ENCODE measurements at regions not wholly inside any gene's neighbourhood (a gene's known extent, or its start where the extent isn't known, plus 50 kb on each side); places are given as distances from the start of the nearest gene placed in this dataset.

GRCh38 chr10:4633776-4634175 is 192.2 kb upstream of the AKR1E2 start:
- TF ChIP-seq, protein P1, sequence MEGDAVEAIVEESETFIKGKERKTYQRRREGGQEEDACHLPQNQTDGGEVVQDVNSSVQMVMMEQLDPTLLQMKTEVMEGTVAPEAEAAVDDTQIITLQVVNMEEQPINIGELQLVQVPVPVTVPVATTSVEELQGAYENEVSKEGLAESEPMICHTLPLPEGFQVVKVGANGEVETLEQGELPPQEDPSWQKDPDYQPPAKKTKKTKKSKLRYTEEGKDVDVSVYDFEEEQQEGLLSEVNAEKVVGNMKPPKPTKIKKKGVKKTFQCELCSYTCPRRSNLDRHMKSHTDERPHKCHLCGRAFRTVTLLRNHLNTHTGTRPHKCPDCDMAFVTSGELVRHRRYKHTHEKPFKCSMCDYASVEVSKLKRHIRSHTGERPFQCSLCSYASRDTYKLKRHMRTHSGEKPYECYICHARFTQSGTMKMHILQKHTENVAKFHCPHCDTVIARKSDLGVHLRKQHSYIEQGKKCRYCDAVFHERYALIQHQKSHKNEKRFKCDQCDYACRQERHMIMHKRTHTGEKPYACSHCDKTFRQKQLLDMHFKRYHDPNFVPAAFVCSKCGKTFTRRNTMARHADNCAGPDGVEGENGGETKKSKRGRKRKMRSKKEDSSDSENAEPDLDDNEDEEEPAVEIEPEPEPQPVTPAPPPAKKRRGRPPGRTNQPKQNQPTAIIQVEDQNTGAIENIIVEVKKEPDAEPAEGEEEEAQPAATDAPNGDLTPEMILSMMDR (IDR thresholded peaks at IDR 0.05; ENCODE audit: poor library complexity): no peak
- TF ChIP-seq EZH2phosphoT487 (IDR thresholded peaks at IDR 0.05; ENCODE audit: low read depth, severe bottlenecking, unreplicated experiment) (no peak), EZH2 (IDR thresholded peaks at IDR 0.05; ENCODE audit: borderline replicate concordance) (no peak)
